ENCODE measurements at regions not wholly inside any gene's neighbourhood (a gene's known extent, or its start where the extent isn't known, plus 50 kb on each side); places are given as distances from the start of the nearest gene placed in this dataset.

DNA sequence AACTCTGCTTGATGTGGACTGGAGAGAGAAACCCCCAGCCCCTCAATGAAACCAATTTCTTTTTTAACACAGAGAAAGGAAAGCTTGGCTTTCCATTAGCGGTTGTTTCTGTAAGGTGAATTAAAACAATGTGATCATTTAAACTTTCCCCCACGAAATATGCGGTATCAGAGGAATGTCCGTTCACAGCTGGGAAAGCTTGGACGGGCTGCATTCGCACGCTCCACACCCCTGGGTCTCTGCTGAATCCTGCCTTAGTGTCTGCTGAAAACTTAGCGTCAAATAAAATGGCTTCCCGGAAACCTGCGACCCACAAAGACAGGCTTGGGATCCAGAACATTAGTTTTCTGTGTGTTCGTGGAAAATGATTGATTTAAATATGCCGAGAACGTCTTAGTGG, 71.7 kb downstream of the C16orf95 start:
- no peak for TF ChIP-seq POLR2AphosphoS5 (IDR thresholded peaks at IDR 0.05; ENCODE audit: low read depth, low read length)
- TF ChIP-seq POLR2A (IDR thresholded peaks at IDR 0.05; ENCODE audit: low read depth, low read length) = no peak
- TF ChIP-seq TAF1 (IDR thresholded peaks at IDR 0.05; ENCODE audit: borderline replicate concordance, low read depth, low read length) = no peak

Data from GM12892 (cell line).